RWPE2 (cell line): ENCODE measurements at regions not wholly inside any gene's neighbourhood (a gene's known extent, or its start where the extent isn't known, plus 50 kb on each side); places are given as distances from the start of the nearest gene placed in this dataset.

Experiments used
- ATAC-seq: fragments of 200-7000 bp; cut with Tn5 transposase; 3 replicates; pipeline ENCODE4 v1.9.1; 2021; ENCODE audit warnings: low read depth
- DNase-seq: peaks from one replicate; pipeline ENCODE4 v3.0.0-alpha.2; 2020; ENCODE audit warnings: low spot score
- H3K27ac ChIP-seq: fragments of 450-650 bp; 2 replicates; pipeline ENCODE4 v1.5.1; 2017; ENCODE audit warnings: mild to moderate bottlenecking; ENCODE audit not compliant: poor library complexity, severe bottlenecking
- H3K27me3 ChIP-seq: fragments of 250-450 bp; sonication (Bioruptor Pico); 2 replicates; pipeline ENCODE4 v1.5.1; 2021; ENCODE audit warnings: mild to moderate bottlenecking, moderate library complexity; ENCODE audit not compliant: insufficient read depth, poor library complexity, severe bottlenecking
- H3K36me3 ChIP-seq: fragments of 250-450 bp; sonication (Bioruptor Pico); 2 replicates; pipeline ENCODE4 v1.5.1; 2020; ENCODE audit warnings: low read depth, mild to moderate bottlenecking, moderate library complexity
- H3K4me1 ChIP-seq: fragments of 250-450 bp; sonication (Bioruptor Pico); 2 replicates; pipeline ENCODE4 v1.5.1; 2021; ENCODE audit warnings: mild to moderate bottlenecking, moderate library complexity; ENCODE audit not compliant: insufficient read depth, poor library complexity, severe bottlenecking
- H3K4me3 ChIP-seq: fragments of 250-450 bp; sonication (Bioruptor Pico); 2 replicates; pipeline ENCODE4 v1.5.1; 2021; ENCODE audit warnings: mild to moderate bottlenecking, moderate library complexity; ENCODE audit not compliant: severe bottlenecking
- H3K9me3 ChIP-seq: fragments of 250-450 bp; sonication (Bioruptor Pico); 2 replicates; pipeline ENCODE4 v1.5.1; 2021; ENCODE audit warnings: mild to moderate bottlenecking, moderate library complexity; ENCODE audit not compliant: severe bottlenecking
- CTCF ChIP-seq: fragments of 450-650 bp; IDR thresholded peaks from one replicate; pipeline ENCODE4 v1.5.1; 2017; ENCODE audit warnings: mild to moderate bottlenecking, moderate library complexity; ENCODE audit not compliant: poor library complexity, severe bottlenecking

- no peaks in the 10 kb centered on the region for H3K4me1 ChIP-seq
- no peak for DNase-seq
- no peak for ATAC-seq
Observed at GRCh38 chr2:225788571-225789094, 389.1 kb downstream of the NYAP2 start.

GRCh38 chr2:225787497-225787896 is 388.0 kb downstream of the NYAP2 start:
- no peak for DNase-seq
- H3K27ac ChIP-seq: no peak overlapping the region
- H3K36me3 ChIP-seq: no peaks in the 10 kb centered on the region
- H3K4me3 ChIP-seq: no peak overlapping the region
- no peaks in the 10 kb centered on the region for H3K4me1 ChIP-seq
- H3K9me3 ChIP-seq: no peaks in the 10 kb centered on the region
- no peak for TF ChIP-seq CTCF
- ATAC-seq: no peak
- no peaks in the 10 kb centered on the region for H3K27me3 ChIP-seq

More at GRCh38 chr2:225788571-225789094, 389.1 kb downstream of the NYAP2 start:
- no peaks in the 10 kb centered on the region for H3K27me3 ChIP-seq
- H3K27ac ChIP-seq: no peak overlapping the region
- no peak for TF ChIP-seq CTCF
- H3K4me3 ChIP-seq: no peak overlapping the region
- no peaks in the 10 kb centered on the region for H3K9me3 ChIP-seq
- H3K36me3 ChIP-seq: no peaks in the 10 kb centered on the region

- Histone ChIP-seq H3K9me3 (no peaks in the 10 kb centered on the region), H3K27me3 (no peaks in the 10 kb centered on the region), H3K4me3 (no peak overlapping the region), H3K4me1 (no peaks in the 10 kb centered on the region), H3K36me3 (no peaks in the 10 kb centered on the region), H3K27ac (no peak overlapping the region)
- ATAC-seq (no peak), DNase-seq (no peak)
- TF ChIP-seq CTCF: no peak
Observed at GRCh38 chr2:225781991-225782390, 382.5 kb downstream of the NYAP2 start.

GRCh38 chr2:225781145-225781544 is 381.6 kb downstream of the NYAP2 start:
- TF ChIP-seq CTCF: no peak
- no peaks in the 10 kb centered on the region for H3K27me3 ChIP-seq
- no peak for ATAC-seq
- no peaks in the 10 kb centered on the region for H3K36me3 ChIP-seq
- no peak overlapping the region for H3K27ac ChIP-seq
- DNase-seq: no peak
- no peak overlapping the region for H3K4me3 ChIP-seq
- no peaks in the 10 kb centered on the region for H3K4me1 ChIP-seq
- no peaks in the 10 kb centered on the region for H3K9me3 ChIP-seq

- no peaks in the 10 kb centered on the region for H3K9me3 ChIP-seq
- H3K4me1 ChIP-seq: no peaks in the 10 kb centered on the region
- DNase-seq (no peak), ATAC-seq (no peak)
- H3K27ac ChIP-seq: no peak overlapping the region
- no peak overlapping the region for H3K4me3 ChIP-seq
- H3K36me3 ChIP-seq: no peaks in the 10 kb centered on the region
- no peak for TF ChIP-seq CTCF
- H3K27me3 ChIP-seq: no peaks in the 10 kb centered on the region
Observed at GRCh38 chr2:225779829-225780228, 380.3 kb downstream of the NYAP2 start.
